ENCODE measurements at regions not wholly inside any gene's neighbourhood (a gene's known extent, or its start where the extent isn't known, plus 50 kb on each side); places are given as distances from the start of the nearest gene placed in this dataset.

DNA sequence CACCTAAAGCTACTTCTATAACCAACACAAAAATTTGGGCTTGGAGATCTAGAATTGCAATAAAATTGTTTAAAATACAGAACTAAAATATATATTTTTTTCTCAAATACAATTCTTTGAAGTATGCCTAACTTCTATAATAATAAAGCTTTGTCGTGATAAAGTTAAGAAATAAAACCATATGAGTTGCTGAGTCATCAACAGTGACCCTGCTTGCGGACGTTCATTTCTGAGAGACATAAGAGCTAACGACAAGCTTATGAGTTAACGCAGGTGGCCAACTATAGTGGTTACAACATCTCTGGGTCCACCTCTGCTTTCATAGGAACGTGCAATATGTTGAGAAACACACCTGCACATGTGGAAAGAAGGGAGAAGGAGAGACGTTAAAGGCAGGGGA lies 407.1 kb upstream of the SLC14A2 start:
- no peak for DNase-seq
- WGBS, 2 donors (ENCODE audit: low coverage in 1 of 2), result 89 to 97% methylated on average over 7 of the region's 7 CpGs
- intact Hi-C loops (cut with DNase I; ENCODE audit: low total_unique reads), result no loop called here
- H3K9me3 ChIP-seq, result no peaks in the 10 kb centered on the region
- H3K4me1 ChIP-seq, result no peaks in the 10 kb centered on the region
- TF ChIP-seq, protein P1, sequence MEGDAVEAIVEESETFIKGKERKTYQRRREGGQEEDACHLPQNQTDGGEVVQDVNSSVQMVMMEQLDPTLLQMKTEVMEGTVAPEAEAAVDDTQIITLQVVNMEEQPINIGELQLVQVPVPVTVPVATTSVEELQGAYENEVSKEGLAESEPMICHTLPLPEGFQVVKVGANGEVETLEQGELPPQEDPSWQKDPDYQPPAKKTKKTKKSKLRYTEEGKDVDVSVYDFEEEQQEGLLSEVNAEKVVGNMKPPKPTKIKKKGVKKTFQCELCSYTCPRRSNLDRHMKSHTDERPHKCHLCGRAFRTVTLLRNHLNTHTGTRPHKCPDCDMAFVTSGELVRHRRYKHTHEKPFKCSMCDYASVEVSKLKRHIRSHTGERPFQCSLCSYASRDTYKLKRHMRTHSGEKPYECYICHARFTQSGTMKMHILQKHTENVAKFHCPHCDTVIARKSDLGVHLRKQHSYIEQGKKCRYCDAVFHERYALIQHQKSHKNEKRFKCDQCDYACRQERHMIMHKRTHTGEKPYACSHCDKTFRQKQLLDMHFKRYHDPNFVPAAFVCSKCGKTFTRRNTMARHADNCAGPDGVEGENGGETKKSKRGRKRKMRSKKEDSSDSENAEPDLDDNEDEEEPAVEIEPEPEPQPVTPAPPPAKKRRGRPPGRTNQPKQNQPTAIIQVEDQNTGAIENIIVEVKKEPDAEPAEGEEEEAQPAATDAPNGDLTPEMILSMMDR (IDR thresholded peaks at IDR 0.05), result no peak
- TF ChIP-seq EP300 (IDR thresholded peaks at IDR 0.05; ENCODE audit: low read depth), result no peak
- TF ChIP-seq POLR2AphosphoS5 (IDR thresholded peaks at IDR 0.05), result no peak
- no peak for TF ChIP-seq POLR2A (IDR thresholded peaks at IDR 0.05)
- H3K27me3 ChIP-seq, result no peaks in the 10 kb centered on the region
- in situ Hi-C loops (cut with MboI; ENCODE audit: low pct_ligation_motif_present in 1 of 4, low pct_unique_long_range_greater_than_20kb in 1 of 4, low sequenced_read_pairs in 3 of 4), result loop anchor here in 2 of 4 donors (25.0 kb wide), 3 partner anchors 296 to 1071 kb away; partner anchors contain the start of gene SETBP1 (in 1 of the 2)
- H3K36me3 ChIP-seq, result no peaks in the 10 kb centered on the region
- H3K27ac ChIP-seq, result no peak overlapping the region
- no peak overlapping the region for H3K4me3 ChIP-seq

DNA sequence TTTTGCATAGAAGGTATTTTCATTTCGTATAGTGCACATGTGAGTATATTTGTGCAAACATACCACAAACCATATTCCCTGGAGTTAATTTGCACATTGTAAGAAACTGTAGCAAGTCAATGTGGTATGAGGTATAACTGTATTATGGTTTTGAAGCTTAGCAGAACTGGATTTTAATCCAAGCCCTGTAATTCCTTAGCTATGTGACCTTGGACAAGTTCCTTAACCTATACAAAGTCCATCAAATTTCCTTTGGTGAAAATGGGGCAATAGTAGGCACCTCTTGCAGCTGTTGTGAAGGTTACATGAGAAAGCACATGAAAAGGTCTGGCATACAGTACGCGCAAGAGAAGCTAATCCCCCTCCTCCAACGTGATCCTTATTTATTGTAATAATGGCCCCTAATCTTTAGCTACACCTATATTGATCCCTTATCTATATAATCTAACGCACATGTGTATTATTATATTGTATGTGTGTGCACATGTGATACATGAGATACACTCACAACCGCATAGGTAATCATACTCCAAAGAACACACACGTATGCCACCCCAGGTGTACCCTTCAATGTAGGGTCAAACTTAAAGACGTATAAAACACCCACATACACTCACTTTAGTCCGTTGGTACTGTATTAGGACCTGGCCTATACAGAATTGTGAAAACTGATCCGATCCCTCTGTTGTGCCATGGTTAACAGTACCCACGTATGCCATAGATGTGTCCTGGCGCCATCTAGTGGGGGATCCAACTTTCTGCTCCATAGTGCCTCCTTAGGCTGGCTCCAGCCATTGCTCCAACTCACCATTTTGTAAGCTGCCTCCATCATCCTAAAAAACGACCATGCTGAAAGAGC lies 402.9 kb upstream of the SLC14A2 start:
- intact Hi-C loops (cut with DNase I; ENCODE audit: low total_unique reads), result loop anchor here (5.0 kb wide), 1 partner anchor 535 kb away; no protein-coding TSS in a partner anchor
- TF ChIP-seq POLR2AphosphoS5 (IDR thresholded peaks at IDR 0.05) (no peak), POLR2A (IDR thresholded peaks at IDR 0.05) (no peak)
- TF ChIP-seq, protein P1 (IDR thresholded peaks at IDR 0.05), result peak; percentile 89 to 96 (median 94)
- no peaks in the 10 kb centered on the region for H3K9me3 ChIP-seq
- in situ Hi-C loops (cut with MboI; ENCODE audit: low pct_ligation_motif_present in 1 of 4, low pct_unique_long_range_greater_than_20kb in 1 of 4, low sequenced_read_pairs in 3 of 4), result loop anchor here in 2 of 4 donors (5.0 to 25.0 kb wide), 4 partner anchors 300 to 1075 kb away; partner anchors contain the start of gene SETBP1 (in 1 of the 2)
- 53 to 69% methylated on average over 9 to 13 of the region's 13 CpGs for WGBS, 2 donors (ENCODE audit: low coverage in 1 of 2)
- H3K27ac ChIP-seq, result no peak overlapping the region
- no peaks in the 10 kb centered on the region for H3K36me3 ChIP-seq
- H3K4me3 ChIP-seq, result no peak overlapping the region
- no peaks in the 10 kb centered on the region for H3K4me1 ChIP-seq
- DNase-seq, result peak; percentile 89
- H3K27me3 ChIP-seq, result no peaks in the 10 kb centered on the region

DNA sequence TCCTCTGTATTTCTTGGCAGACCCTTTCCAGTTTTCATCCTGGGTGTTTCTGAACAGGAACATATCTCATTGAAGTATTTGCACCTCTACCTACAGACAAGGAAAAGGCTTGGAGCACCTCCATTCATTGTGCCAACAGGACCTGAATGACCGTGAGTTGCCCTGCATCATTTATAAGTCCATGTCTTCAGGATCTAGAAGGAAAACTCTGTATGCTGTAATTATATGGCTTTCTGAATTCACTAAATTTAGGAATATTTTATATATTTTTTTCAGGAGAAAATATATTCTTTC lies 402.3 kb upstream of the SLC14A2 start:
- Histone ChIP-seq H3K27me3 (no peaks in the 10 kb centered on the region), H3K9me3 (no peaks in the 10 kb centered on the region), H3K4me3 (no peak overlapping the region), H3K4me1 (no peaks in the 10 kb centered on the region), H3K27ac (no peak overlapping the region), H3K36me3 (no peaks in the 10 kb centered on the region)
- in situ Hi-C loops (cut with MboI; ENCODE audit: low pct_ligation_motif_present in 1 of 4, low pct_unique_long_range_greater_than_20kb in 1 of 4, low sequenced_read_pairs in 3 of 4) (loop anchor here in 2 of 4 donors (5.0 to 25.0 kb wide), 4 partner anchors 301 to 1076 kb away; partner anchors contain the start of gene SETBP1 (in 1 of the 2)), intact Hi-C loops (cut with DNase I; ENCODE audit: low total_unique reads) (loop anchor here (5.0 kb wide), 1 partner anchor 536 kb away; no protein-coding TSS in a partner anchor)
- 93% methylated on average over 1 of the region's 1 CpG; no CpG with 5 or more reads in 1 of the 2 donors for WGBS, 2 donors (ENCODE audit: low coverage in 1 of 2)
- TF ChIP-seq POLR2A (IDR thresholded peaks at IDR 0.05) (no peak), POLR2AphosphoS5 (IDR thresholded peaks at IDR 0.05) (no peak), EP300 (IDR thresholded peaks at IDR 0.05; ENCODE audit: low read depth) (no peak)
- TF ChIP-seq, protein P1 (IDR thresholded peaks at IDR 0.05), result peak in 2 of 5 experiments; percentile 5 to 14
- no peak for DNase-seq

DNA sequence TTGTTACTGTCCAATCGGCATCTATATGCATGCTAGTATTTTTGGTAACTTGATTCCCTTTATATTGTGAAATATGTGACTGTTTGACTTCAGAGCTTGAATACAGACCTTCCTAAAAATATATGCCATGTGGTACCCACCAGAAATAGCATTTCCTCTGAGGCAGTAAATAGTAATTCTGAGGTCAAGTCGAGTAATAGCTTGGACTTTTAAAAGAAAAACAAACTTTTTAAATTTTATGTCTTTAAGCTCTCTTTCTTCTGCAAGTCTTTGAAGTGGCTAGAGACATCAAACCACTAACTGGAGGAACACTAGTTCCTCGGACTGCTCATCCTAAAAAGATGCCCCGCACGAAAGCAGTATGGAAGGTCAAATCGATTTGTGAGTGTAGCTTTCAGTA lies 396.8 kb upstream of the SLC14A2 start:
- no peak overlapping the region for H3K4me3 ChIP-seq
- no peak for DNase-seq
- H3K27me3 ChIP-seq, result no peaks in the 10 kb centered on the region
- H3K9me3 ChIP-seq, result no peaks in the 10 kb centered on the region
- no peak for TF ChIP-seq POLR2A (IDR thresholded peaks at IDR 0.05)
- no peak for TF ChIP-seq EP300 (IDR thresholded peaks at IDR 0.05; ENCODE audit: low read depth)
- TF ChIP-seq, protein P1 (IDR thresholded peaks at IDR 0.05), result no peak
- no peak for TF ChIP-seq POLR2AphosphoS5 (IDR thresholded peaks at IDR 0.05)
- no peaks in the 10 kb centered on the region for H3K36me3 ChIP-seq
- 66 to 71% methylated on average over 6 of the region's 6 CpGs for whole genome bisulfite sequencing, 2 donors (ENCODE audit: low coverage in 1 of 2)
- in situ Hi-C loops (cut with MboI; ENCODE audit: low pct_ligation_motif_present in 1 of 4, low pct_unique_long_range_greater_than_20kb in 1 of 4, low sequenced_read_pairs in 3 of 4) (loop anchor here in 2 of 4 donors (25.0 kb wide), 3 partner anchors 306 to 1081 kb away; partner anchors contain the start of gene SETBP1 (in 1 of the 2)), intact Hi-C loops (cut with DNase I; ENCODE audit: low total_unique reads) (no loop called here)
- H3K4me1 ChIP-seq, result no peaks in the 10 kb centered on the region
- H3K27ac ChIP-seq, result no peak overlapping the region

Data from transverse colon (tissue), 4 donors.